CD8-positive, alpha-beta memory T cell (primary cell): ENCODE measurements at regions not wholly inside any gene's neighbourhood (a gene's known extent, or its start where the extent isn't known, plus 50 kb on each side); places are given as distances from the start of the nearest gene placed in this dataset.
"Not testable (repeated sequence)": the region's sequence is repeated elsewhere in the genome, so short reads cannot be mapped to it uniquely, and the experiment has no call there.

Source experiments
- CTCF ChIA-PET: fragments of 350-600 bp; sonication (Branson Sonifier 250); formaldehyde crosslinking; loops from one replicate; lab custom pipeline; 2021; ENCODE audit warnings: antibody characterized with exemption; lab: Charles Lee
- POLR2A ChIA-PET: fragments of 350-600 bp; sonication (Branson Sonifier 250); formaldehyde crosslinking; loops from one replicate; lab custom pipeline; 2021; ENCODE audit warnings: antibody characterized with exemption; lab: Charles Lee
- DNase-seq, 5 donors: peaks; one replicate each; pipeline versions ENCODE4 v3.0.0 to v3.0.0-alpha.2; 2020 to 2022; ENCODE audit warnings: mixed read lengths in 1 of 5
- H3K27ac ChIP-seq: one replicate; pipeline ENCODE4 v1.7.0; 2013; ENCODE audit warnings: low read depth, mild to moderate bottlenecking, low read length, moderate library complexity
- H3K27me3 ChIP-seq: 2 replicates; pipeline ENCODE4 v1.7.0; 2013; ENCODE audit warnings: low read length, mild to moderate bottlenecking; ENCODE audit not compliant: insufficient read depth, poor library complexity, severe bottlenecking
- H3K36me3 ChIP-seq: 2 replicates; pipeline ENCODE4 v1.7.0; 2013; ENCODE audit warnings: mild to moderate bottlenecking, low read length, moderate library complexity; ENCODE audit not compliant: insufficient read depth
- H3K4me1 ChIP-seq: 2 replicates; pipeline ENCODE4 v1.7.0; 2013; ENCODE audit warnings: mild to moderate bottlenecking, low read length, moderate library complexity; ENCODE audit not compliant: insufficient read depth
- H3K4me3 ChIP-seq: 2 replicates; pipeline ENCODE4 v1.7.0; 2013; ENCODE audit warnings: mild to moderate bottlenecking, low read length
- H3K9me3 ChIP-seq: 2 replicates; pipeline ENCODE4 v1.7.0; 2013; ENCODE audit warnings: mild to moderate bottlenecking, low read length
- H3K27ac Mint-ChIP-seq, 8 donors: one replicate each; pipeline ENCODE4 v1.8.0; 2020 to 2021; ENCODE audit warnings: mixed read lengths in 8 of 8, mild to moderate bottlenecking in 6 of 8, inconsistent platforms in 3 of 8, moderate library complexity in 3 of 8
- H3K27me3 Mint-ChIP-seq, 2 donors: one replicate each; pipeline ENCODE4 v1.8.0; 2020 to 2021; ENCODE audit warnings: mixed read lengths in 2 of 2, mild to moderate bottlenecking in 1 of 2, moderate library complexity in 1 of 2
- H3K36me3 Mint-ChIP-seq, 3 donors: one replicate each; pipeline ENCODE4 v1.8.0; 2020 to 2021; ENCODE audit warnings: mixed read lengths in 3 of 3, inconsistent platforms in 1 of 3, mild to moderate bottlenecking in 1 of 3
- H3K4me1 Mint-ChIP-seq, 3 donors: one replicate each; pipeline ENCODE4 v1.8.0; 2020 to 2021; ENCODE audit warnings: mixed read lengths in 3 of 3, inconsistent platforms in 1 of 3, mild to moderate bottlenecking in 1 of 3
- H3K4me3 Mint-ChIP-seq, 7 donors: one replicate each; pipeline ENCODE4 v1.8.0; 2020 to 2021; ENCODE audit warnings: mixed read lengths in 7 of 7, mild to moderate bottlenecking in 6 of 7, moderate library complexity in 4 of 7, inconsistent platforms in 2 of 7
- H3K9me3 Mint-ChIP-seq, 5 donors: one replicate each; pipeline ENCODE4 v1.8.0; 2020 to 2022; ENCODE audit warnings: mixed read lengths in 5 of 5, mild to moderate bottlenecking in 3 of 5, moderate library complexity in 2 of 5, inconsistent platforms in 1 of 5

DNA sequence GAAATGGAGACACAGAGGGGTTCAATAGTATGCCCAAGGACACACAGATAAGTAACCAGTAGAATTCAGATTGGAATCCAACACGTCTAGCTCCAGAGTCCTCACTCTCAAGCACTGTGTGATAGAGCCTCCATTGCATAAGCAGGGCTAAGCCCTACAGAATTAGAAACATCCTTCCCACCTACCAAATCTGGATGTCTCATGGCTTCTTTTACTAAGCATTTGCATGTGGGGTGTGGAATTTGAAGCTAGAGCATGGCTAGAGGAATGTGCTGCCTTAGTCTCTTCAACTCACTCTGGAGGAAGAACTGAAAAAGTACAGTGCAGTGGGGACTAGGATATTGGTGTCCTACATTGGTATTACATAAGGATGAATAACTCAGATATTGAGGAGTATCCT, 119.4 kb downstream of the MFAP3L start:
- Histone ChIP-seq H3K4me1 (no peaks in the 10 kb centered on the region), H3K4me3 (no peak overlapping the region), H3K27me3 (no peaks in the 10 kb centered on the region), H3K27ac (no peak overlapping the region), H3K9me3 (no peaks in the 10 kb centered on the region), H3K36me3 (no peaks in the 10 kb centered on the region)
- Mint-ChIP-seq H3K27me3 (peaks cover 2 to 24% of the 10 kb centered on the region in 2 donors), H3K4me1 (no peaks in the 10 kb centered on the region), H3K4me3 (no peak overlapping the region), H3K36me3 (no peaks in the 10 kb centered on the region), H3K9me3 (no peaks in the 10 kb centered on the region), H3K27ac (no peak overlapping the region)
- CTCF ChIA-PET: no interaction called here
- POLR2A ChIA-PET: no interaction called here
- no peak for DNase-seq

DNA sequence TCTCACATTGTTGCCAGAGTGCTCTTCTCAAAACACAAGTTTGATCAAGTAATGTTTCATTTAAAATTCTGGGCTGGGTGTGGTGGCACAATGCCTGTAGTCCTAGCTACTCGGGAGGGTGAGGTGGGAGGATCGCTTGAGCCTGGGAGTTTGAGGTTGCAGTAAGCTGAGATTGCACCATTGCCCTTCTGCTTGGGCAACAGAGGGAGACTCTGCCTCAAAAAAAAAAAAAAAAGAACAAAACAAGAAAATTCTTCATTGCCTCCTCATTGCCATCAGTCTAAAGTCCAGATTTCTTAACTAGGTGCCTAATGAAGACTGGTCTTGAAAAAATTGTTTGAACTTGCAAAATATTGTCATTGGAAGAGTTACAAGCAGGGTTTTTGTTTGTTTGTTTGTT, 120.1 kb downstream of the MFAP3L start:
- H3K4me3 ChIP-seq: no peak overlapping the region
- H3K9me3 ChIP-seq: no peaks in the 10 kb centered on the region
- no peaks in the 10 kb centered on the region for H3K4me1 ChIP-seq
- no peak overlapping the region for H3K27ac Mint-ChIP-seq
- no peak for DNase-seq
- H3K27me3 Mint-ChIP-seq: peaks cover 2 to 23% of the 10 kb centered on the region in 2 donors
- no peaks in the 10 kb centered on the region for H3K27me3 ChIP-seq
- POLR2A ChIA-PET: no interaction called here
- no peaks in the 10 kb centered on the region for H3K36me3 Mint-ChIP-seq
- CTCF ChIA-PET: no interaction called here
- H3K36me3 ChIP-seq: no peaks in the 10 kb centered on the region
- H3K27ac ChIP-seq: no peak overlapping the region
- no peaks in the 10 kb centered on the region for H3K9me3 Mint-ChIP-seq
- H3K4me1 Mint-ChIP-seq: no peaks in the 10 kb centered on the region
- H3K4me3 Mint-ChIP-seq: no peak overlapping the region

DNA sequence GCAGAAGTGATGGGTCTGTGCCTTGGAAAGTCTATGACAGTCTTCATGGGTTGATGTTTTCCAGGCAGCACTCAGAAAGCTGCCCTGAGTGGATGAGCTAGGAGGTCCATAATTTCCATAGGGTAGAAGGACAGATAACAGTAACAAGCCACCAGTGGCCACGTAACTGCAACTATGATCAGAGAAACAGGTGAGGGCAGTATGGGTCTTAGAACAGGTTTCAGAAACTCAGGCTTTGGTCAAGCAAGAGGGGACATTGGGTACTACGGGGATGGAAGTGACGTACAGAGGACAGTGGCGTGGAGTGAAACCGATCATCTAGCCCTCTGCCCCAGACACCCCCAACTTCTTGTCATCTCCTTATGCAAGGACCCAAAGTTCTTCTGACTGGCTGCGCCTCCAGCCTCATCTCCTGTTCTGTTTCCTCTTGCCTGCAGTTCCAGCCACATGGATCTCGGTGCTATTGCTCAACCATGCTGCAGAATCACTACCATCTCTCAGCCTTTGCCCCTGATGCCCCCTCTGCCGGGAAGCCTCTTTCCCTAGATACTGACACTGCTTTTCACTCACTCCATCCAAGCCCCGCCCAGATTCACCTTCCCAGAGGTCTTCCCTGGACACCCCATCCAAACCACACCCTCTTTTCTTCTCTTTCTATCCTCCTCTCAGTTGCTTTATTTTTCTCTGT, 123.4 kb downstream of the MFAP3L start:
- Histone ChIP-seq H3K36me3 (no peaks in the 10 kb centered on the region), H3K4me1 (no peaks in the 10 kb centered on the region), H3K27ac (no peak overlapping the region), H3K9me3 (no peaks in the 10 kb centered on the region), H3K27me3 (no peaks in the 10 kb centered on the region), H3K4me3 (no peak overlapping the region)
- DNase-seq: no peak
- Mint-ChIP-seq H3K9me3 (no peaks in the 10 kb centered on the region), H3K4me1 (no peaks in the 10 kb centered on the region), H3K27me3 (peaks cover 2 to 23% of the 10 kb centered on the region in 2 donors), H3K4me3 (no peak overlapping the region), H3K27ac (peak overlapping the region in 1 of 8 donors; percentile 60), H3K36me3 (no peaks in the 10 kb centered on the region)
- ChIA-PET CTCF (no interaction called here), POLR2A (no interaction called here)

DNA sequence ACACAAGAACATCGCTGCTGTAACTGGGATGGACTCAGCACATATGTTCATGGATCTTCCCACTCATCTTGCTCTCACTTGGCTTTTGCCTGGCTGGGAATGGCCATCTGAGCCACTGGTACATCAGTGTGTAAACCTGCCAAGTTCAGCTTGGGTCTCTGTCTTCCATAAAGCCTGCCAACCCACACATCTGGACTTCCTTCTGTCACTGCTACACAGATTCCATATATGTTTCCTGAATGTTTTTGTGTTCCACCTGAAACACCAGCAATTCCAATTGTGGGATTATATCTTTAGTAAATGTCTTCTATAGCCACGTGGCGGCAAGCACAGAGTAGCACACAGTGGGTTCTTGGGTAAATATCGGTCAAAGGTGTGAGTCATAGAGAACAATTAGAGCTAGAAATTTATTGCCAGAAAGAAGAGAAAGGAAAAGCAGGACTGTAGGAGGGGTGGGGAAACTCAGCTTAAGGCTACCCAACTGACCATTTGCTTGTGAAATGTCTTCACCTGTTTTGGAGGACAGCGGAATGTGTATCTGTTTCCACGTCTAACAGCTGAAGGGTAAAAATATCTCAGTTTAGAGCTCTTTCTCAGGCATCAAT, 125.9 kb downstream of the MFAP3L start:
- Mint-ChIP-seq H3K27me3 (peaks cover 0 to 12% of the 10 kb centered on the region in 2 donors), H3K4me1 (no peaks in the 10 kb centered on the region), H3K27ac (no peak overlapping the region), H3K36me3 (no peaks in the 10 kb centered on the region), H3K4me3 (no peak overlapping the region), H3K9me3 (no peaks in the 10 kb centered on the region)
- POLR2A ChIA-PET: no interaction called here
- CTCF ChIA-PET: no interaction called here
- Histone ChIP-seq H3K4me3 (no peak overlapping the region), H3K27me3 (no peaks in the 10 kb centered on the region), H3K27ac (no peak overlapping the region), H3K4me1 (no peaks in the 10 kb centered on the region), H3K9me3 (no peaks in the 10 kb centered on the region), H3K36me3 (no peaks in the 10 kb centered on the region)
- DNase-seq: no peak

DNA sequence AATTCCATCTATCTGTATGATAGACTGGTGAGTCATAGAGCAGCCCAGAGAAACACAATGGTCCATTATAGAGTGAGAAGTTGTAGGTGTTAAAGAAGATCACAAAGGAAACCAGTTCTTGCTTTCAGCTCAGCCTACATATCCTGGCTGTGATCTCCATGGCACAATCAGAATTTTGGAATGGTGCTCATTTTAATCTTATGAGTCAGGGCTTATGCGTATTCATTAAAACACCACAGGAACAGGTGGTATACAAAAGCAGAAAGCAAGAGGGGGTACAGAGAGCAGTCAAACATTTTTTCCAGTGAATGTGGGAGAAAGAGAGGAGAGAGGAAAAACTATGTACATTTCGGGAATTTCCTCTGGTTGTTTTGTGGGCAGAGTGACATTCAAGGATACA, 126.9 kb downstream of the MFAP3L start:
- H3K4me3 Mint-ChIP-seq: no peak overlapping the region
- ChIA-PET CTCF (no interaction called here), POLR2A (no interaction called here)
- H3K27ac Mint-ChIP-seq: no peak overlapping the region
- no peak overlapping the region for H3K4me3 ChIP-seq
- no peaks in the 10 kb centered on the region for H3K27me3 ChIP-seq
- no peak overlapping the region for H3K27ac ChIP-seq
- no peaks in the 10 kb centered on the region for H3K4me1 Mint-ChIP-seq
- H3K4me1 ChIP-seq: no peaks in the 10 kb centered on the region
- no peaks in the 10 kb centered on the region for H3K9me3 ChIP-seq
- no peaks in the 10 kb centered on the region for H3K36me3 ChIP-seq
- no peaks in the 10 kb centered on the region for H3K36me3 Mint-ChIP-seq
- H3K9me3 Mint-ChIP-seq: no peaks in the 10 kb centered on the region
- no peak for DNase-seq
- peaks cover 0 to 12% of the 10 kb centered on the region in 2 donors for H3K27me3 Mint-ChIP-seq

DNA sequence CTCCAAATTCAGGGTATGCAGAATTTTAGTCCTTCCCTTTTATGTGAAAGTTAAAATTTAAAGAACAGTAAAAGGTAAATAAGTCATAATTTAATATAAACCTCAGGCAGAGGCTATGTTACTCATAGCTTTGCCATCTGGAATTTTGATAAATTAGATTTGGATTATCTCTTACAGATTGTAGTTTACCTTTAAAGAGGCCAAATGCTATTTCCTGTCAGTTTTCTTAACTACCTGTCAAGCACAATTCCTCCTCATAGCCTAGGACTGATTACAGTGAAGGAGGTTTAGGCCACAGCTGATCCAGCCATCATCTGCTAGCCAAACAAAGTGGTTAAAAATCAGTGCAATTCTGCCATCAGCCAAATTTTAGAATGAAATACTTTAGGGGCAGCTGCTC, 128.1 kb downstream of the MFAP3L start:
- Mint-ChIP-seq H3K4me1 (no peaks in the 10 kb centered on the region), H3K9me3 (no peaks in the 10 kb centered on the region), H3K36me3 (no peaks in the 10 kb centered on the region), H3K4me3 (no peak overlapping the region), H3K27me3 (peaks cover 0 to 8% of the 10 kb centered on the region in 2 donors), H3K27ac (no peak overlapping the region)
- Histone ChIP-seq H3K27me3 (no peaks in the 10 kb centered on the region), H3K4me1 (no peaks in the 10 kb centered on the region), H3K36me3 (no peaks in the 10 kb centered on the region), H3K9me3 (no peaks in the 10 kb centered on the region), H3K4me3 (no peak overlapping the region), H3K27ac (no peak overlapping the region)
- no peak for DNase-seq
- ChIA-PET POLR2A (no interaction called here), CTCF (no interaction called here)

DNA sequence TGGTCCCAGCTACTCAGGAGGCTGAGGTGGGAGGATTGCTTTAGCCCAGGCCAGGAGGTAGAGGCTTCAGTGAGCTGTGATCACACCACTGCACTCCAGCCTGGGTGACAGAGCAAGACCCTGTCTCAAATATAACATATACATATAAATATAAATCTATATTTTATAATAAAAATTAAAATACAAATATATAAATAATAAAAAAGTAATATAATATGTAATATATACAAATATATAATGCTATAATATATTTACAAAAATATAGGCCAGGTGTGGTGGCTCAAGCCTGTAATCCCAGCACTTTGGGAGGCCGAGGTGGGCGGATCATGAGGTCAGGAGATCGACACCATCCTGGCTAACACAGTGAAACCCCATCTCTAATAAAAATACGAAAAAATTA, 131.4 kb downstream of the MFAP3L start:
- DNase-seq, H3K27ac ChIP-seq, H3K4me1 ChIP-seq, H3K27ac Mint-ChIP-seq, H3K4me1 Mint-ChIP-seq, H3K27me3 ChIP-seq, H3K36me3 ChIP-seq, H3K36me3 Mint-ChIP-seq, H3K9me3 Mint-ChIP-seq, POLR2A ChIA-PET, CTCF ChIA-PET, H3K9me3 ChIP-seq, H3K27me3 Mint-ChIP-seq, H3K4me3 Mint-ChIP-seq, H3K4me3 ChIP-seq: not testable (repeated sequence)

DNA sequence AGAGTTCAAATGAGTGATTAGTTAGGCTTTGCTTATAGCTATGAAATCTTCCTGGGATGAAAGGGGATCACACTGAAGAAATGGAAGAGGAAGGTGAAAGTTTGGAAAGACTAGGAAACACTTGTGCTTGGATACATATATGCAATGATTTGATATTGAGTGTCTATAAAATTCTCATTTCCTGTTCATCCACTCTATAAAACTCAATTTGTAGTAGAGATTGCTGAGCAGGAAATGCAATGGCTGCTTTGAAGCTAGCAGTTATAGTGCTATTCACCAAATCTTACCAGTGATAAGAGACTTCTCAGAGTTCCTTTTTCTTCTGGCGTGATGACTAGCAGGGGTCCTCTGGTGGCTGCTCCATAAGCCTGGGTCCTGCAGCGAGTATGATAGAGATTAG, 128.1 kb upstream of the HPF1 start:
- Mint-ChIP-seq H3K36me3 (no peaks in the 10 kb centered on the region), H3K27me3 (peaks cover 10 to 12% of the 10 kb centered on the region in 2 donors), H3K4me1 (no peaks in the 10 kb centered on the region), H3K9me3 (peaks cover 4 to 10% (median 7%) of the 10 kb centered on the region in 5 donors), H3K4me3 (no peak overlapping the region), H3K27ac (peak overlapping the region in 1 of 8 donors; percentile 18)
- no peak for DNase-seq
- Histone ChIP-seq H3K27me3 (no peaks in the 10 kb centered on the region), H3K36me3 (no peaks in the 10 kb centered on the region), H3K4me3 (no peak overlapping the region), H3K27ac (no peak overlapping the region), H3K9me3 (no peaks in the 10 kb centered on the region), H3K4me1 (no peaks in the 10 kb centered on the region)
- ChIA-PET CTCF (no interaction called here), POLR2A (no interaction called here)
